CD4-positive, alpha-beta memory T cell (primary cell): ENCODE measurements at regions not wholly inside any gene's neighbourhood (a gene's known extent, or its start where the extent isn't known, plus 50 kb on each side); places are given as distances from the start of the nearest gene placed in this dataset.

ENCODE experiments used
- CTCF ChIA-PET: fragments of 350-600 bp; sonication (Branson Sonifier 250); formaldehyde crosslinking; loops from one replicate; lab custom pipeline; 2021; ENCODE audit warnings: inconsistent platforms; ENCODE audit not compliant: partially characterized antibody; lab: Charles Lee
- POLR2A ChIA-PET: fragments of 350-600 bp; sonication (Branson Sonifier 250); formaldehyde crosslinking; loops from one replicate; lab custom pipeline; 2021; ENCODE audit not compliant: partially characterized antibody; lab: Charles Lee
- DNase-seq, 5 donors: peaks; one replicate each; pipeline versions ENCODE4 v3.0.0 to v3.0.0-alpha.2; 2020 to 2022; ENCODE audit warnings: mixed read lengths in 1 of 5
- H3K27ac ChIP-seq: one replicate; pipeline ENCODE4 v1.7.0; 2013; ENCODE audit warnings: low read depth, low read length
- H3K27me3 ChIP-seq: 2 replicates; pipeline ENCODE4 v1.7.0; 2013; ENCODE audit warnings: mild to moderate bottlenecking, low read length, moderate library complexity; ENCODE audit not compliant: insufficient read depth
- H3K36me3 ChIP-seq: 2 replicates; pipeline ENCODE4 v1.7.0; 2013; ENCODE audit warnings: mild to moderate bottlenecking, low read length, moderate library complexity; ENCODE audit not compliant: insufficient read depth
- H3K4me1 ChIP-seq: 2 replicates; pipeline ENCODE4 v1.7.0; 2013; ENCODE audit warnings: mild to moderate bottlenecking, low read length, moderate library complexity; ENCODE audit not compliant: insufficient read depth
- H3K4me3 ChIP-seq, 2 donors: one replicate each; pipeline ENCODE4 v1.7.0; 2013; ENCODE audit warnings: low read length in 2 of 2, mild to moderate bottlenecking in 1 of 2
- H3K9me3 ChIP-seq, 2 donors: one replicate each; pipeline ENCODE4 v1.7.0; 2013; ENCODE audit warnings: low read length in 2 of 2, control low read depth in 1 of 2; ENCODE audit not compliant: control insufficient read depth in 1 of 2
- H3K27ac Mint-ChIP-seq, 7 donors: one replicate each; pipeline ENCODE4 v1.8.0; 2020 to 2021; ENCODE audit warnings: mixed read lengths in 7 of 7, mild to moderate bottlenecking in 6 of 7, inconsistent platforms in 3 of 7, moderate library complexity in 3 of 7
- H3K27me3 Mint-ChIP-seq, 2 donors: one replicate each; pipeline ENCODE4 v1.8.0; 2020 to 2021; ENCODE audit warnings: mixed read lengths in 2 of 2
- H3K36me3 Mint-ChIP-seq, 2 donors: one replicate each; pipeline ENCODE4 v1.8.0; 2020 to 2021; ENCODE audit warnings: mixed read lengths in 2 of 2, inconsistent platforms in 1 of 2, mild to moderate bottlenecking in 1 of 2
- H3K4me1 Mint-ChIP-seq, 4 donors: one replicate each; pipeline ENCODE4 v1.8.0; 2020 to 2021; ENCODE audit warnings: mixed read lengths in 4 of 4, mild to moderate bottlenecking in 1 of 4
- H3K4me3 Mint-ChIP-seq, 8 donors: one replicate each; pipeline ENCODE4 v1.8.0; 2020 to 2021; ENCODE audit warnings: mixed read lengths in 8 of 8, mild to moderate bottlenecking in 7 of 8, moderate library complexity in 6 of 8, inconsistent platforms in 3 of 8
- H3K9me3 Mint-ChIP-seq, 8 donors: one replicate each; pipeline ENCODE4 v1.8.0; 2020 to 2021; ENCODE audit warnings: mixed read lengths in 8 of 8, mild to moderate bottlenecking in 5 of 8, inconsistent platforms in 3 of 8, moderate library complexity in 1 of 8
- intact Hi-C: fragments of 100-400 bp; cut with micrococcal nuclease; formaldehyde crosslinking; loops from one replicate; pipeline ENCODE4 v1.15.1; 2023

DNA sequence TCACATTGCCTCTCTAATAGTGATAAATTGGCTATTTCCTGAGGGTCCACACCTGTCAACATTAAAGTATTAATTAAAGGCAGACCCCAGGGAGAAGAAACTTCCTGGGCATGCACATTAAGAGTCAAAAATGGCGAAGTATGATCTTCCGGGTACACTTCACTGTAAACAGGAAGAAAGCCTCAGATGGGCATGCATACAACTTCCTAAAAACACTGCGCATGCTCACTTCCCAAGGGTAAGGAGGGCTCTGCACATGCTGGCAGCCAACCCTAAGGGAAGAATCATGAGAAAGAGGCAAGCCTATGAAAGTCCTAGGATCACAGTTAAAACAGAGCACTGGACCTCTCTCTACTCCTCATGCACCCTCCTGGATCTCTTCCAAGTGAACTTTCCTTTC is 80.1 kb upstream of the IMMP2L start:
- no peaks in the 10 kb centered on the region for H3K9me3 ChIP-seq

GRCh38 chr7:111640416-111640815 is 78.1 kb upstream of the IMMP2L start:
- H3K9me3 Mint-ChIP-seq, result peaks cover 0 to 2% (median 0%) of the 10 kb centered on the region in 8 donors
- Histone ChIP-seq H3K27me3 (no peaks in the 10 kb centered on the region), H3K36me3 (no peaks in the 10 kb centered on the region), H3K4me3 (no peak overlapping the region), H3K9me3 (no peaks in the 10 kb centered on the region), H3K4me1 (no peaks in the 10 kb centered on the region), H3K27ac (no peak overlapping the region)
- ChIA-PET CTCF (no interaction called here), POLR2A (no interaction called here)
- H3K27me3 Mint-ChIP-seq, result peaks cover 2 to 4% of the 10 kb centered on the region in 2 donors
- no peaks in the 10 kb centered on the region for H3K36me3 Mint-ChIP-seq
- no peak for DNase-seq
- no peaks in the 10 kb centered on the region for H3K4me1 Mint-ChIP-seq
- H3K27ac Mint-ChIP-seq, result no peak overlapping the region
- intact Hi-C loops, result no loop called here
- no peak overlapping the region for H3K4me3 Mint-ChIP-seq

More for the DNA sequence above, 80.1 kb upstream of the IMMP2L start:
- peaks cover 0 to 3% (median 0%) of the 10 kb centered on the region in 8 donors for H3K9me3 Mint-ChIP-seq
- CTCF ChIA-PET, result no interaction called here
- DNase-seq, result no peak
- no peaks in the 10 kb centered on the region for H3K4me1 Mint-ChIP-seq
- POLR2A ChIA-PET, result no interaction called here
- no peaks in the 10 kb centered on the region for H3K27me3 ChIP-seq
- no peak overlapping the region for H3K27ac ChIP-seq
- no peaks in the 10 kb centered on the region for H3K36me3 ChIP-seq
- no peak overlapping the region for H3K4me3 Mint-ChIP-seq
- no peak overlapping the region for H3K4me3 ChIP-seq
- no peak overlapping the region for H3K27ac Mint-ChIP-seq
- peaks cover 4% of the 10 kb centered on the region in 2 donors for H3K27me3 Mint-ChIP-seq
- intact Hi-C loops, result no loop called here
- no peaks in the 10 kb centered on the region for H3K36me3 Mint-ChIP-seq
- no peaks in the 10 kb centered on the region for H3K4me1 ChIP-seq

DNA sequence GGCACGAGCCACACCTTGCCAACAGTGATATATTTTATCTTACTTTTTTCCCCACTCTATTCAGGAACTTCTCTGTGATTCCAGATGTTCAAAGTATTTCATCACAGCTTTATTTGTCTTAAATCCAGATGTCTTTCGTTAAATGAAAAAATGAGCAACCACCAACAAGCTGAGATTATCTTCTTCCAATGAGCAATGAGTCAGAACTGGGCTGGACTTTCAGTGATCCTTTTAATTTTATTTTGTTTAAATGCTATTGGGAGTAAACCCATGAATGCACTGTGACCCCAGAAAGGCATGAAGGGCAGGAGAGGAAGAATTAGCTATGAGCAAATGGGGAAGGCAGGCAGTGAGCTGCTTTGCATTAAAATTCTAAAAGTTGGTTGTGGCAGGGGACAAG is 77.6 kb upstream of the IMMP2L start:
- H3K4me1 ChIP-seq, result no peaks in the 10 kb centered on the region
- H3K9me3 ChIP-seq, result no peaks in the 10 kb centered on the region
- H3K4me3 ChIP-seq, result no peak overlapping the region
- Mint-ChIP-seq H3K9me3 (peaks cover 0 to under 1% (median 0%) of the 10 kb centered on the region in 8 donors), H3K36me3 (no peaks in the 10 kb centered on the region), H3K27me3 (peaks cover 2 to 4% of the 10 kb centered on the region in 2 donors), H3K4me1 (no peaks in the 10 kb centered on the region), H3K4me3 (no peak overlapping the region), H3K27ac (no peak overlapping the region)
- DNase-seq, result no peak
- CTCF ChIA-PET, result no interaction called here
- no peaks in the 10 kb centered on the region for H3K27me3 ChIP-seq
- H3K27ac ChIP-seq, result no peak overlapping the region
- H3K36me3 ChIP-seq, result no peaks in the 10 kb centered on the region
- intact Hi-C loops, result no loop called here
- POLR2A ChIA-PET, result no interaction called here

- intact Hi-C loops, result no loop called here
- Histone ChIP-seq H3K9me3 (no peaks in the 10 kb centered on the region), H3K27me3 (no peaks in the 10 kb centered on the region), H3K4me3 (no peak overlapping the region), H3K4me1 (no peaks in the 10 kb centered on the region), H3K36me3 (no peaks in the 10 kb centered on the region), H3K27ac (no peak overlapping the region)
- no peak for DNase-seq
- Mint-ChIP-seq H3K27ac (no peak overlapping the region), H3K4me3 (no peak overlapping the region), H3K9me3 (peaks cover 0 to 5% (median 2%) of the 10 kb centered on the region in 8 donors), H3K4me1 (no peaks in the 10 kb centered on the region), H3K36me3 (no peaks in the 10 kb centered on the region), H3K27me3 (peaks cover 2 to 9% of the 10 kb centered on the region in 2 donors)
- ChIA-PET CTCF (no interaction called here), POLR2A (no interaction called here)
These were observed 75.8 kb upstream of the IMMP2L start for GRCh38 chr7:111638078-111638477.

DNA sequence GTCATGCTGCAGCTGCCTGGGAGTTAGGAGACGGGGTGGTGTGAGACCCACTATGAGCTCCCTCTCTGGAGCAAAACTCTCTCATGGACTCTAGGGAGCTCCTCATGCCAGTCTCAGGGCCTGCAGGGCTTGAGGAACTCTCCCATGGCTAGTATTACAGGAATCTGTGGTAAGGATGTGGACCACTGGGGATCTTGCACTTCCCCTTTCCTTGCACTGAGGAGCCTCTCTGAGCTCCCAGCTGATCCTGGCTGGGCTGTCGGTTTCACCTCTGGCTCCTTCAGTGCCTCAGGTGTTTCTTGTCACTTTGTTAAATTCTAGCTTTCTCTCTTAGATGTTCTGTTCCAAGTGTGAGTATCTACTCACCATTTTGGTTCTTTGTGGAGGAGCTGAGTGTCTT is 71.6 kb upstream of the IMMP2L start:
- Mint-ChIP-seq H3K4me3 (no peak overlapping the region), H3K4me1 (no peaks in the 10 kb centered on the region), H3K27ac (no peak overlapping the region), H3K36me3 (no peaks in the 10 kb centered on the region), H3K27me3 (peaks cover 3 to 12% of the 10 kb centered on the region in 2 donors), H3K9me3 (peaks cover 0 to 33% (median 25%) of the 10 kb centered on the region in 8 donors)
- Histone ChIP-seq H3K36me3 (no peaks in the 10 kb centered on the region), H3K4me3 (no peak overlapping the region), H3K27ac (no peak overlapping the region), H3K27me3 (no peaks in the 10 kb centered on the region), H3K9me3 (no peaks in the 10 kb centered on the region), H3K4me1 (no peaks in the 10 kb centered on the region)
- ChIA-PET CTCF (no interaction called here), POLR2A (interaction anchor here (0.7 kb wide), 1 partner anchor 224 kb away, joined by 3 read pairs; no protein-coding TSS in a partner anchor)
- no peak for DNase-seq
- intact Hi-C loops, result no loop called here

DNA sequence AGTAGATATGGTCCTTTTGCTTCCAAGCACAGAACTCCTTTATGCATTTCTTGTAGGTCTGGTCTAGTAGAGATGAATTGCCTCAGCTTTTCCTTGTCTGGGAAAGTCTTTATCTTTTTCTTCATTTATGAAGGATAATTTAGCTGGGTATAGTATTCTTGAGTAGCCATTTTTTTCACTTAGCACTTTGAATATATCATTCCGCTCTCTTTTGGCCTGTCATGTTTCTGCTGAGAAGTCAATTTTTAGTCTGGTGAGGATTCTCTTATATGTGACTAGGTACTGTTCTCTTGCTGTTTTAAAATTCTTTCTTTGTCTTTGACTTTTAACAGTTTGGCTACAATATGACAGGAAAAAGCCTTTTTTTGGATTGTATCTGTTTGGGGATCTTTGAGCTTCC is 68.6 kb upstream of the IMMP2L start:
- Histone ChIP-seq H3K36me3 (no peaks in the 10 kb centered on the region), H3K4me1 (no peaks in the 10 kb centered on the region), H3K9me3 (no peaks in the 10 kb centered on the region), H3K4me3 (no peak overlapping the region), H3K27me3 (no peaks in the 10 kb centered on the region), H3K27ac (no peak overlapping the region)
- peaks cover 3 to 8% of the 10 kb centered on the region in 2 donors for H3K27me3 Mint-ChIP-seq
- H3K27ac Mint-ChIP-seq, result no peak overlapping the region
- intact Hi-C loops, result no loop called here
- H3K4me1 Mint-ChIP-seq, result no peaks in the 10 kb centered on the region
- no peak for DNase-seq
- H3K36me3 Mint-ChIP-seq, result no peaks in the 10 kb centered on the region
- H3K9me3 Mint-ChIP-seq, result peaks cover 0 to 33% (median 28%) of the 10 kb centered on the region in 8 donors
- no peak overlapping the region for H3K4me3 Mint-ChIP-seq
- ChIA-PET CTCF (no interaction called here), POLR2A (no interaction called here)

DNA sequence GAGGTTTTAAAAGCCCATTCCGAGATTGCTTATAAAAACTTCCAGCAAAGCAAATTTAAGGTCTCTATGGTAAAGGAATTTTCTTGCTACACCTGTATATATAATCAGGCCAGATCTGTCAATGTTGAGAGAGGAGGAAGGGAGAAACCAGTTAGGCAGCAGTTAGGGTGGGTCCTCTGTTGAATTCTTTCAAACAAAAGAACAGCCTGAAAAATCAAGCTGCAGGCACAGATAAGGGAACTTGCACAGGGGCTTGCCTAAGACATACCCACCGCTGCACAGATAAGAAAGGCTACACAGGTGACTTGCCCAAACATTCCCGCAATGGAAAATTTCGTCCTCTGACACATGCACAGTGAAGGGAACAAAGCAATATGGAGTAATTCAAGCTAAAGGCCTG is 59.8 kb upstream of the IMMP2L start:
- no peaks in the 10 kb centered on the region for H3K27me3 Mint-ChIP-seq
- H3K4me1 Mint-ChIP-seq, result no peaks in the 10 kb centered on the region
- H3K27me3 ChIP-seq, result no peaks in the 10 kb centered on the region
- no peak overlapping the region for H3K27ac ChIP-seq
- no peaks in the 10 kb centered on the region for H3K9me3 ChIP-seq
- no peak overlapping the region for H3K4me3 Mint-ChIP-seq
- H3K36me3 Mint-ChIP-seq, result no peaks in the 10 kb centered on the region
- DNase-seq, result no peak
- intact Hi-C loops, result no loop called here
- POLR2A ChIA-PET, result no interaction called here
- no peak overlapping the region for H3K27ac Mint-ChIP-seq
- H3K9me3 Mint-ChIP-seq, result peaks cover 0 to 3% (median 0%) of the 10 kb centered on the region in 8 donors
- H3K36me3 ChIP-seq, result no peaks in the 10 kb centered on the region
- CTCF ChIA-PET, result no interaction called here
- H3K4me3 ChIP-seq, result no peak overlapping the region
- H3K4me1 ChIP-seq, result no peaks in the 10 kb centered on the region
